SH-SY5Y (cell line): ENCODE measurements at regions not wholly inside any gene's neighbourhood (a gene's known extent, or its start where the extent isn't known, plus 50 kb on each side); places are given as distances from the start of the nearest gene placed in this dataset.

Experiments
- GATA2 ChIP-seq: IDR thresholded peaks from 2 replicates; pipeline ENCODE4 v1.6.1; 2011; ENCODE audit warnings: mild to moderate bottlenecking, low read depth, low read length
- GATA3 ChIP-seq: IDR thresholded peaks from 2 replicates; pipeline ENCODE4 v1.6.1; 2011; ENCODE audit warnings: low read depth, mild to moderate bottlenecking, low read length, moderate library complexity

DNA sequence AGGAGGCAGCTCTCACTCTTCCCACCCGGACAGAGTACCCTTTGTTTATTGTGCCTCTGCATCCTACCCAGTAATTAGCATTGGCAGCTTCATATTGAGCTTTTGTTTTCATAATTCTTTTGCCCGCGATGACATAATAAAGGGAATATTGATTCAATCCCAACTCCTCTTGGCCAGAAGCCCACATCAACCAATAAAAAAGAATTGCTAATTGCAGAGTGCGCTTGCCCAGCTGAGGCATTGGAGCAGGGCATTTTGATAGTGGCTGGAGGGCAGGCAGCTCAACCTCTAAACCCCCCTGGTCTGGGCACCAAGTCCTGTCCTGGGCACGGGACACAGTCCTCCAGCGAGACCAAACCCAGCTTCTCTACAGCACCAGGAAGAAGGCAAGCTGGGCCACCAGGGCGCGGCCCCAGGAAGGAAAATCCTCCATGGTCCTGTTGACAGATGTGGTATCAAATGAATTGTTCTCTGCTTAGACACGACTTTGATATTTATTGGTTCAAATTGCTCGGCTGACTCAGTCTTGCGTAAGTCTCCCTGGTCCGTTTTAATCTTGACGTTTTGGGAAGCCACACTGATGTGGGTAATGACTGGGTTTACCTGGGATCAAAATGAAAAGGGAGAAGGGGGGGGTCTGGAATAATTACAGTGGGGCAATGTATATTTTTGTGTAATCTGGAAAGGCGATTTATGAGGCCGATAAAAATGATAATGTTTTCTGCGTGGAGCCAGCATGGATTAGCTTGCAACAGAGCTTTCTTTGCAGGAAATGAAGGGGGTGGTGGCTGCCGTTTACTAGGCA is 220.7 kb upstream of the MSX2 start:
- TF ChIP-seq GATA3: no peak
- TF ChIP-seq GATA2: no peak
